H9 (cell line): ENCODE measurements at regions not wholly inside any gene's neighbourhood (a gene's known extent, or its start where the extent isn't known, plus 50 kb on each side); places are given as distances from the start of the nearest gene placed in this dataset.

Experiments used
- DNase-seq: peaks from one replicate; pipeline ENCODE4 v3.0.0-alpha.2; 2017
- H2AFZ ChIP-seq: one replicate; pipeline ENCODE4 v1.6.1; 2013; ENCODE audit warnings: mild to moderate bottlenecking, low read length, control low read depth, moderate library complexity
- H2AK5ac ChIP-seq: 2 replicates; pipeline ENCODE4 v1.6.1; 2013; ENCODE audit warnings: low read length, control low read depth, mixed read lengths; ENCODE audit not compliant: insufficient read length
- H2BK120ac ChIP-seq: one replicate; pipeline ENCODE4 v1.6.1; 2013; ENCODE audit warnings: low read depth, mild to moderate bottlenecking, low read length, control low read depth, inconsistent platforms; ENCODE audit not compliant: poor library complexity, severe bottlenecking
- H2BK12ac ChIP-seq: 2 replicates; pipeline ENCODE4 v1.6.1; 2013; ENCODE audit warnings: low read length, control low read depth, mixed read lengths, low read depth; ENCODE audit not compliant: insufficient read length
- H2BK15ac ChIP-seq: 2 replicates; pipeline ENCODE4 v1.6.1; 2013; ENCODE audit warnings: low read depth, low read length, control low read depth
- H2BK20ac ChIP-seq: one replicate; pipeline ENCODE4 v1.6.1; 2013; ENCODE audit warnings: low read depth, mild to moderate bottlenecking, low read length, control low read depth, inconsistent platforms; ENCODE audit not compliant: poor library complexity, severe bottlenecking
- H2BK5ac ChIP-seq: 2 replicates; pipeline ENCODE4 v1.6.1; 2013; ENCODE audit warnings: low read length, control low read depth, mixed read lengths; ENCODE audit not compliant: insufficient read length
- H3K14ac ChIP-seq: 2 replicates; pipeline ENCODE4 v1.6.1; 2013; ENCODE audit warnings: low read length, control low read depth; ENCODE audit not compliant: insufficient read depth
- H3K18ac ChIP-seq: 2 replicates; pipeline ENCODE4 v1.6.1; 2013; ENCODE audit warnings: low read depth, mild to moderate bottlenecking, mixed read lengths, low read length, control low read depth; ENCODE audit not compliant: insufficient read length
- H3K23ac ChIP-seq: 2 replicates; pipeline ENCODE4 v1.6.1; 2013; ENCODE audit warnings: low read length, control low read depth, mixed read lengths, low read depth; ENCODE audit not compliant: insufficient read length
- H3K23me2 ChIP-seq: 2 replicates; pipeline ENCODE4 v1.6.1; 2013; ENCODE audit warnings: low read depth, mild to moderate bottlenecking, mixed read lengths, low read length, control low read depth; ENCODE audit not compliant: insufficient read length, poor library complexity, severe bottlenecking
- H3K27ac ChIP-seq: 2 replicates; pipeline ENCODE4 v1.5.1; 2013; ENCODE audit warnings: low read length, control low read depth, mixed read lengths, low read depth; ENCODE audit not compliant: insufficient read length
- H3K27me3 ChIP-seq: 2 replicates; pipeline ENCODE4 v1.6.1; 2013; ENCODE audit warnings: low read length, control low read depth, inconsistent platforms; ENCODE audit not compliant: insufficient read depth
- H3K4ac ChIP-seq: 2 replicates; pipeline ENCODE4 v1.6.1; 2013; ENCODE audit warnings: low read depth, mild to moderate bottlenecking, control low read depth, inconsistent platforms, low read length, moderate library complexity
- H3K4me1 ChIP-seq: 2 replicates; pipeline ENCODE4 v1.6.1; 2013; ENCODE audit warnings: low read length, control low read depth, inconsistent platforms; ENCODE audit not compliant: insufficient read depth
- H3K4me2 ChIP-seq: 2 replicates; pipeline ENCODE4 v1.6.1; 2013; ENCODE audit warnings: low read length, control low read depth, mixed read lengths; ENCODE audit not compliant: insufficient read length, insufficient read depth
- H3K56ac ChIP-seq: 2 replicates; pipeline ENCODE4 v1.6.1; 2013; ENCODE audit warnings: low read depth, mild to moderate bottlenecking, mixed read lengths, low read length, control low read depth; ENCODE audit not compliant: insufficient read length
- H3K79me1 ChIP-seq: 2 replicates; pipeline ENCODE4 v1.6.1; 2013; ENCODE audit warnings: low read depth, mild to moderate bottlenecking, moderate library complexity, low read length, control low read depth, inconsistent platforms; ENCODE audit not compliant: insufficient read depth, poor library complexity, severe bottlenecking
- H3K79me2 ChIP-seq: 2 replicates; pipeline ENCODE4 v1.6.1; 2013; ENCODE audit warnings: low read length, control low read depth, inconsistent platforms; ENCODE audit not compliant: insufficient read depth
- H3K9ac ChIP-seq: 2 replicates; pipeline ENCODE4 v1.6.1; 2013; ENCODE audit warnings: low read length, control low read depth, mixed read lengths; ENCODE audit not compliant: insufficient read length; ENCODE audit errors: extremely low read depth
- H3K9me3 ChIP-seq: one replicate; pipeline ENCODE4 v1.6.1; 2013; ENCODE audit warnings: low read depth, low read length, inconsistent platforms; ENCODE audit not compliant: control insufficient read depth
- H3T11ph ChIP-seq: one replicate; pipeline ENCODE4 v1.6.1; 2013; ENCODE audit warnings: mild to moderate bottlenecking, low read length, control low read depth, inconsistent platforms
- H4K20me1 ChIP-seq: one replicate; pipeline ENCODE4 v1.6.1; 2013; ENCODE audit not compliant: control insufficient read depth, insufficient read length, insufficient read depth
- H4K5ac ChIP-seq: 2 replicates; pipeline ENCODE4 v1.6.1; 2013; ENCODE audit warnings: low read depth, mild to moderate bottlenecking, mixed read lengths, low read length, control low read depth; ENCODE audit not compliant: insufficient read length
- H4K8ac ChIP-seq: replicated peaks from 2 replicates; pipeline ENCODE4 v1.6.1; 2013; ENCODE audit warnings: low read length, control low read depth, mixed read lengths, low read depth; ENCODE audit not compliant: insufficient read length
- H4K91ac ChIP-seq: 2 replicates; pipeline ENCODE4 v1.6.1; 2013; ENCODE audit warnings: low read depth, mild to moderate bottlenecking, moderate library complexity, mixed read lengths, low read length, control low read depth; ENCODE audit not compliant: insufficient read length
- H3K27ac Mint-ChIP-seq, 3 experiments: 2 replicates in 2 of 3; 3 replicates in 1 of 3; pipeline ENCODE4 v1.8.0; 2020 to 2021; ENCODE audit warnings: mixed read lengths in 3 of 3, mild to moderate bottlenecking in 1 of 3, moderate library complexity in 1 of 3
- H3K27me3 Mint-ChIP-seq: 2 replicates; pipeline ENCODE4 v1.8.0; 2021; ENCODE audit warnings: low read depth, mild to moderate bottlenecking, moderate library complexity, mixed read lengths
- H3K36me3 Mint-ChIP-seq, 3 experiments: 2 replicates in 2 of 3; 3 replicates in 1 of 3; pipeline ENCODE4 v1.8.0; 2020 to 2021; ENCODE audit warnings: low read depth in 3 of 3, mixed read lengths in 3 of 3; ENCODE audit not compliant: insufficient read depth in 1 of 3
- H3K4me1 Mint-ChIP-seq, 2 experiments: 2 replicates each; pipeline ENCODE4 v1.8.0; 2020; ENCODE audit warnings: mixed read lengths in 2 of 2
- H3K4me3 Mint-ChIP-seq, 2 experiments: 2 replicates in 1 of 2; 3 replicates in 1 of 2; pipeline ENCODE4 v1.8.0; 2020 to 2021; ENCODE audit warnings: mild to moderate bottlenecking in 2 of 2, mixed read lengths in 2 of 2, moderate library complexity in 1 of 2
- H3K9me3 Mint-ChIP-seq, 2 experiments: 2 replicates in 1 of 2; 3 replicates in 1 of 2; pipeline ENCODE4 v1.8.0; 2020; ENCODE audit warnings: mild to moderate bottlenecking in 2 of 2, mixed read lengths in 2 of 2, moderate library complexity in 1 of 2
- CTCF ChIP-seq: fragments of 200-600 bp; sonication (generic); conservative IDR thresholded peaks from 3 replicates; pipeline ENCODE4 v1.8.0; 2021; ENCODE audit warnings: antibody characterized with exemption, mild to moderate bottlenecking
- WGBS: extraction: QIAGEN DNeasy Blood & Tissue Kit; methylation state at CpG from one replicate; pipeline ENCODE4 v1.1.7; 2013; ENCODE audit warnings: missing lambda C conversion rate, low lambda C conversion rate, mixed read lengths; ENCODE audit not compliant: insufficient read length; ENCODE audit errors: extremely low coverage; 5-methylcytosine and 5-hydroxymethylcytosine counted together

GRCh38 chr7:159197066-159197975 lies 52.7 kb upstream of the VIPR2 start:
- no peak overlapping the region for H4K91ac ChIP-seq
- peaks cover 0 to 87% of the 10 kb centered on the region in 2 experiments; a peak in 3 of 5 replicates for H3K9me3 Mint-ChIP-seq
- H2BK15ac ChIP-seq, result no peak overlapping the region
- H3K14ac ChIP-seq, result no peak overlapping the region
- H3K4me1 Mint-ChIP-seq, result no peaks in the 10 kb centered on the region
- H4K20me1 ChIP-seq, result no peaks in the 10 kb centered on the region
- peaks cover 3% of the 10 kb centered on the region; the same call in 1 of the 2 replicates for H3K4me1 ChIP-seq
- H3K4me3 Mint-ChIP-seq, result no peak overlapping the region
- no peak overlapping the region for H2BK120ac ChIP-seq
- no peaks in the 10 kb centered on the region for H3K23me2 ChIP-seq
- H3K27me3 Mint-ChIP-seq, result peaks cover under 1% of the 10 kb centered on the region
- H3K79me1 ChIP-seq, result no peaks in the 10 kb centered on the region
- H3K56ac ChIP-seq, result no peak overlapping the region
- H3K9ac ChIP-seq, result no peak overlapping the region
- H2BK12ac ChIP-seq, result no peak overlapping the region
- no peak overlapping the region for H2BK5ac ChIP-seq
- no peaks in the 10 kb centered on the region for H3K27me3 ChIP-seq
- H3K36me3 Mint-ChIP-seq, result peaks cover 0 to 8% (median 0%) of the 10 kb centered on the region in 3 experiments; a peak in 3 of 7 replicates
- TF ChIP-seq CTCF, result no peak
- H4K8ac ChIP-seq, result no peak overlapping the region
- no peaks in the 10 kb centered on the region for H3K9me3 ChIP-seq
- H3K18ac ChIP-seq, result no peak overlapping the region
- no peak overlapping the region for H3K23ac ChIP-seq
- DNase-seq, result peak; percentile 80
- H3K4ac ChIP-seq, result no peak overlapping the region
- no peak overlapping the region for H4K5ac ChIP-seq
- H2AFZ ChIP-seq, result no peak overlapping the region
- no peaks in the 10 kb centered on the region for H3K79me2 ChIP-seq
- H3T11ph ChIP-seq, result no peak overlapping the region
- no peak overlapping the region for H3K27ac ChIP-seq
- H2BK20ac ChIP-seq, result no peak overlapping the region
- no CpG with 5 or more reads among the region's 20 CpGs for whole genome bisulfite sequencing
- no peak overlapping the region for H3K4me2 ChIP-seq
- no peak overlapping the region for H3K27ac Mint-ChIP-seq
- no peak overlapping the region for H2AK5ac ChIP-seq
